Body of pancreas (tissue), 4 donors: ENCODE measurements at regions not wholly inside any gene's neighbourhood (a gene's known extent, or its start where the extent isn't known, plus 50 kb on each side); places are given as distances from the start of the nearest gene placed in this dataset.

Source experiments
- ATAC-seq: fragments of 150-250 bp; one replicate; pipeline ENCODE4 v1.9.1; 2016
- DNase-seq, 4 donors: peaks; one replicate each; pipeline ENCODE4 v3.0.0-alpha.2; 2019
- H3K27ac ChIP-seq, 4 donors: fragments of 200-600 bp; sonication (generic); 1 replicate in 3 of 4; 2 replicates in 1 of 4; pipeline versions ENCODE4 v1.5.1 to v1.6.1; 2016 to 2019; ENCODE audit warnings: mild to moderate bottlenecking in 1 of 4, mixed read lengths in 1 of 4, moderate library complexity in 1 of 4
- H3K27me3 ChIP-seq, 2 donors: fragments of 200-600 bp; sonication (generic); one replicate each; pipeline ENCODE4 v1.6.0; 2016; ENCODE audit warnings: mild to moderate bottlenecking in 1 of 2
- H3K36me3 ChIP-seq, 2 donors: fragments of 200-600 bp; sonication (generic); replicated peaks in 1 of 2; 2 replicates each; pipeline ENCODE4 v1.5.1; 2016; ENCODE audit warnings: low read depth in 2 of 2; ENCODE audit not compliant: insufficient read depth in 1 of 2
- H3K4me1 ChIP-seq: fragments of 200-600 bp; sonication (generic); one replicate; pipeline ENCODE4 v1.6.0; 2016
- H3K4me3 ChIP-seq, 2 donors: fragments of 200-600 bp; sonication (generic); 1 replicate in 1 of 2; 2 replicates in 1 of 2; pipeline ENCODE4 v1.5.1; 2016 to 2019
- H3K9me3 ChIP-seq, 3 donors: fragments of 200-600 bp; sonication (generic); 1 replicate in 2 of 3; 2 replicates in 1 of 3; pipeline ENCODE4 v1.5.1; 2016
- CTCF ChIP-seq, 7 experiments: fragments of 450-650 bp in 4 of 7; fragments of 200-600 bp in 3 of 7; sonication (generic) in 3 of 7; IDR thresholded peaks; one replicate each; pipeline ENCODE4 v1.5.1; 2016 to 2019; ENCODE audit warnings: antibody characterized with exemption in 7 of 7
- POLR2A ChIP-seq, 3 donors: fragments of 450-650 bp; IDR thresholded peaks; one replicate each; pipeline ENCODE4 v1.6.1; 2016; ENCODE audit warnings: antibody characterized with exemption in 3 of 3, mild to moderate bottlenecking in 2 of 3
- WGBS, 2 donors: methylation state at CpG; one replicate each; pipeline ENCODE4 v1.1.5; 2017; 5-methylcytosine and 5-hydroxymethylcytosine counted together
- intact Hi-C: fragments of 100-400 bp; cut with DNase I; formaldehyde crosslinking; loops from one replicate; pipeline ENCODE4 v1.15.1; 2023

GRCh38 chr6:95143408-95144180 is 433.7 kb upstream of the MANEA start:
- Histone ChIP-seq H3K4me3 (no peak overlapping the region), H3K36me3 (no peaks in the 10 kb centered on the region), H3K27me3 (no peaks in the 10 kb centered on the region), H3K9me3 (no peaks in the 10 kb centered on the region), H3K4me1 (no peaks in the 10 kb centered on the region), H3K27ac (no peak overlapping the region)
- intact Hi-C loops, result no loop called here
- DNase-seq (no peak), ATAC-seq (no peak)
- WGBS, 2 donors, result 21 to 25% methylated on average over 5 of the region's 5 CpGs
- no peak for TF ChIP-seq POLR2A (IDR thresholded peaks at IDR 0.05)
- no peak for TF ChIP-seq CTCF (IDR thresholded peaks at IDR 0.05)

GRCh38 chr6:95145457-95145856 is 431.9 kb upstream of the MANEA start:
- Histone ChIP-seq H3K27ac (no peak overlapping the region), H3K9me3 (no peaks in the 10 kb centered on the region), H3K4me1 (no peaks in the 10 kb centered on the region), H3K4me3 (no peak overlapping the region), H3K27me3 (no peaks in the 10 kb centered on the region), H3K36me3 (no peaks in the 10 kb centered on the region)
- DNase-seq (no peak), ATAC-seq (no peak)
- 27 to 48% methylated on average over 1 of the region's 1 CpG for WGBS, 2 donors
- intact Hi-C loops, result no loop called here
- TF ChIP-seq POLR2A (IDR thresholded peaks at IDR 0.05), result no peak
- TF ChIP-seq CTCF (IDR thresholded peaks at IDR 0.05), result no peak

- DNase-seq (no peak), ATAC-seq (no peak)
- no peak overlapping the region for H3K27ac ChIP-seq
- no peak for TF ChIP-seq POLR2A (IDR thresholded peaks at IDR 0.05)
- TF ChIP-seq CTCF (IDR thresholded peaks at IDR 0.05), result no peak
- H3K36me3 ChIP-seq, result no peaks in the 10 kb centered on the region
- H3K9me3 ChIP-seq, result no peaks in the 10 kb centered on the region
- no peaks in the 10 kb centered on the region for H3K27me3 ChIP-seq
- H3K4me3 ChIP-seq, result no peak overlapping the region
- no peaks in the 10 kb centered on the region for H3K4me1 ChIP-seq
- intact Hi-C loops, result no loop called here
Measured at GRCh38 chr6:95159557-95159956, 417.8 kb upstream of the MANEA start.

- no peak overlapping the region for H3K27ac ChIP-seq
- no peak for ATAC-seq
- 27 to 74% methylated on average over 1 to 2 of the region's 2 CpGs for WGBS, 2 donors
- no peaks in the 10 kb centered on the region for H3K4me1 ChIP-seq
- H3K36me3 ChIP-seq, result no peaks in the 10 kb centered on the region
- DNase-seq, result no peak
- H3K4me3 ChIP-seq, result no peak overlapping the region
- intact Hi-C loops, result no loop called here
- no peaks in the 10 kb centered on the region for H3K9me3 ChIP-seq
- no peak for TF ChIP-seq CTCF (IDR thresholded peaks at IDR 0.05)
- no peak for TF ChIP-seq POLR2A (IDR thresholded peaks at IDR 0.05)
- no peaks in the 10 kb centered on the region for H3K27me3 ChIP-seq
Measured at GRCh38 chr6:95169775-95170174, 407.6 kb upstream of the MANEA start.
